Chondrocyte (in vitro differentiated cells): ENCODE measurements at regions not wholly inside any gene's neighbourhood (a gene's known extent, or its start where the extent isn't known, plus 50 kb on each side); places are given as distances from the start of the nearest gene placed in this dataset.
"Not testable (repeated sequence)": the region's sequence is repeated elsewhere in the genome, so short reads cannot be mapped to it uniquely, and the experiment has no call there.

ENCODE experiments used
- DNase-seq: peaks from one replicate; pipeline ENCODE4 v3.0.0; 2021; ENCODE audit warnings: mixed read lengths, low spot score
- H3K27ac Mint-ChIP-seq: one replicate; pipeline ENCODE4 v1.8.0; 2021; ENCODE audit warnings: mild to moderate bottlenecking, moderate library complexity, mixed read lengths; ENCODE audit not compliant: unreplicated experiment
- H3K27me3 Mint-ChIP-seq: 2 replicates; pipeline ENCODE4 v1.8.0; 2021; ENCODE audit warnings: low read depth, mixed read lengths
- H3K36me3 Mint-ChIP-seq: 2 replicates; pipeline ENCODE4 v1.8.0; 2021; ENCODE audit warnings: low read depth, mixed read lengths
- H3K4me1 Mint-ChIP-seq: 2 replicates; pipeline ENCODE4 v1.8.0; 2021; ENCODE audit warnings: low read depth, mild to moderate bottlenecking, mixed read lengths
- H3K4me3 Mint-ChIP-seq: one replicate; pipeline ENCODE4 v1.8.0; 2021; ENCODE audit warnings: mild to moderate bottlenecking, moderate library complexity, mixed read lengths; ENCODE audit not compliant: unreplicated experiment
- H3K9me3 Mint-ChIP-seq: 2 replicates; pipeline ENCODE4 v1.8.0; 2021; ENCODE audit warnings: low read depth, mixed read lengths
- TF ChIP-seq, protein P1 (sequence below): fragments of 200-600 bp; sonication (generic); IDR thresholded peaks from 2 replicates; pipeline ENCODE4 v1.5.0; 2021; ENCODE audit warnings: antibody characterized with exemption, mild to moderate bottlenecking, moderate library complexity

DNA sequence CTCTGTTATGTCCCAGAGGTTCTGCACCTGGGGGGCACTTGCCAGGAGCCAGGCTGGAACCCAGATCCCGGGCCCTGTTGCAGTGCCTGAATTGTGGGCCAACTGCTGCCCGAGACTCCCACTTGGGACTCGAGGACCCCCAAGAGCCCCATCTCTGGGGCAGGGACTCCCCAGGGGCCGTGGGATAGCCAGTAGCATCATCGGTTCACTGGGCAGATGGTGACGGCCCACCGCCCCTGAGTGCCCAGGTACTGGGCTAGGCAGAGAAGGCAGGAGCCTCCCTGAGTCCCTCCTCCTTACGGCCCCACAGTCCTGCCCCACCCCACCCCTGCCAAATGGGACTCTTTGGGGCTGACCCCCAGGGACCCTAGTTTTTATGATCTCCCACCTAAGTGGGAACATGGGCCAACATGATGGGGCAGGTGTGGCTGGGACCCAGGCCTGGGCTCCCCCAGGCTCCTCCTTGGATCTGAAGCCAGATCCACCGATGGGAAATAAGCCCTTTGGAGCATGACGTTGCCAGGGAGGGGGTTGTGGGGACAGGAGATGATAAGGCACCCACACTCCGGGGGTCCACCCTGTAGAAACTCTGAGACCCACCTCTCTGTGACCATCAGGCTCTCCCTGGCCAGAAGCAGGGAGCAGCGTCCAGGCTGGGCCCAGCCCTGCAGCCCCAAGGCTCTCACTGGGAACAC lies 94.5 kb upstream of the FGF3 start:
- peak; percentile 73 for DNase-seq
- TF ChIP-seq, protein P1, sequence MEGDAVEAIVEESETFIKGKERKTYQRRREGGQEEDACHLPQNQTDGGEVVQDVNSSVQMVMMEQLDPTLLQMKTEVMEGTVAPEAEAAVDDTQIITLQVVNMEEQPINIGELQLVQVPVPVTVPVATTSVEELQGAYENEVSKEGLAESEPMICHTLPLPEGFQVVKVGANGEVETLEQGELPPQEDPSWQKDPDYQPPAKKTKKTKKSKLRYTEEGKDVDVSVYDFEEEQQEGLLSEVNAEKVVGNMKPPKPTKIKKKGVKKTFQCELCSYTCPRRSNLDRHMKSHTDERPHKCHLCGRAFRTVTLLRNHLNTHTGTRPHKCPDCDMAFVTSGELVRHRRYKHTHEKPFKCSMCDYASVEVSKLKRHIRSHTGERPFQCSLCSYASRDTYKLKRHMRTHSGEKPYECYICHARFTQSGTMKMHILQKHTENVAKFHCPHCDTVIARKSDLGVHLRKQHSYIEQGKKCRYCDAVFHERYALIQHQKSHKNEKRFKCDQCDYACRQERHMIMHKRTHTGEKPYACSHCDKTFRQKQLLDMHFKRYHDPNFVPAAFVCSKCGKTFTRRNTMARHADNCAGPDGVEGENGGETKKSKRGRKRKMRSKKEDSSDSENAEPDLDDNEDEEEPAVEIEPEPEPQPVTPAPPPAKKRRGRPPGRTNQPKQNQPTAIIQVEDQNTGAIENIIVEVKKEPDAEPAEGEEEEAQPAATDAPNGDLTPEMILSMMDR: no peak
- no peaks in the 10 kb centered on the region for H3K9me3 Mint-ChIP-seq
- no peaks in the 10 kb centered on the region for H3K27me3 Mint-ChIP-seq
- H3K36me3 Mint-ChIP-seq: no peaks in the 10 kb centered on the region
- peaks cover 18% of the 10 kb centered on the region for H3K4me1 Mint-ChIP-seq
- H3K4me3 Mint-ChIP-seq: no peak overlapping the region
- H3K27ac Mint-ChIP-seq: no peak overlapping the region

DNA sequence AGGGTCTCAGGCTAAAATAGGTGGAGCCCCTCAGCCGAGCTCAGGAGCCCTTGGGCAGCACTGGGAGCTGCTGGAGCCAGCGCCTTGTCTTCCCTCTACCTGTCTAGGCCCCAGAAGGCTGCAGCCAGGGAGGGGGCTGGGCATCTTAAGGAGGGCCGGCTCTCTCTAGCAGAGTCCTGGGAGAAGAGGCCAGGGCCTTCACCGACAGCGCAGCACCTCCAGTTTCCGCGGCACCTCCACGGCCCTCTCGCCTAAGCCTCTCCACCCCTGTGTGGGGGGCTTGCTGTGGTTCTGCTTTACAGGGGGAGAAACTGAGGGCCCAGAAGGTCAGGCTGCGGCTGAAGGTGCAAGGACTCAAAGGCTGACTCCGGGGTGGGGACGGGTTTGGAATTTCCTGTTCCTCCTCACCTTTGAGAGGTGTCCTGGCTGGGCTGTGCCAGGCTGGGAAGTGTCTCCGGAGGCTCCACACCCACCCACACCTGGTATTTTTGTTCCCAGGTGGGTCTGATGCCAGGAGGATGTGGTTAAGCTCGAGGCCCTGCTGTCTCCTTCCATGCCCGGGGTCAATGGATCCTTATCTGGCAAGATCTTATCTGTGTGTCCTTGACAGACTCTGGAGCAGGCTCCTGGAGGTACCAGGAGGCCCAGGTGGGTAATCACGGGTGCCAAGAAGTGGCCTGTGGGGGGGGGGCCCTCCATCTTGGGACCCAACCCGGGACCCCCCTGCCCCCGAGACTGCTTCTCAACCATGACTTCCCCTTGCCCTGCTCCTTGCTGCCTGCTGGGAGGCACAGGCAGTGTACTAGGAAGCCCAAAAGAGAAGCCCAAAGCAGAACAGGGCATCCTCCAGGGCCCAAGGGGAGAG lies 95.3 kb upstream of the FGF3 start:
- H3K27ac Mint-ChIP-seq: peak overlapping the region; percentile 94
- no peaks in the 10 kb centered on the region for H3K36me3 Mint-ChIP-seq
- peaks cover 2% of the 10 kb centered on the region for H3K27me3 Mint-ChIP-seq
- TF ChIP-seq, protein P1: no peak
- H3K4me1 Mint-ChIP-seq: peaks cover 19% of the 10 kb centered on the region
- no peaks in the 10 kb centered on the region for H3K9me3 Mint-ChIP-seq
- H3K4me3 Mint-ChIP-seq: no peak overlapping the region
- peak; percentile 85 for DNase-seq

DNA sequence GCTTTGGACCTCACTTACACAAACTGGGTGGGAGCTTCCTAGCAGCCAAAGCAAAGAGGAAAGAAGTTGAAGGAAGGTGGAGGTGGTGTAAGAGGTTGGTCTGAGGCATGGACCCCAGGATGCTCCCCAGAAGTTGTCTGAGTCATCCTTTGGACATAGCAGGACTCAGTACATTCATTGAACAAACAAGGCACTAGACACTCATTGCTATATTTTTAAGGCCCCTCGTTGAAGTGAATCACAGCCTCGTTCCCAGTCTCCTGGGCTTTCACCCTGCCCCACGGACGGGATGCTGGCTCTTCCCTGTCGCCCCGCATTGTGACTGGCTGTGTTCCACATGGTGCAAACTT lies 95.9 kb upstream of the FGF3 start:
- Mint-ChIP-seq H3K27me3 (peaks cover 3% of the 10 kb centered on the region), H3K27ac (peak overlapping the region; percentile 94), H3K9me3 (no peaks in the 10 kb centered on the region), H3K36me3 (no peaks in the 10 kb centered on the region), H3K4me3 (peak overlapping the region; percentile 39), H3K4me1 (peaks cover 19% of the 10 kb centered on the region)
- TF ChIP-seq, protein P1: no peak
- DNase-seq: no peak

DNA sequence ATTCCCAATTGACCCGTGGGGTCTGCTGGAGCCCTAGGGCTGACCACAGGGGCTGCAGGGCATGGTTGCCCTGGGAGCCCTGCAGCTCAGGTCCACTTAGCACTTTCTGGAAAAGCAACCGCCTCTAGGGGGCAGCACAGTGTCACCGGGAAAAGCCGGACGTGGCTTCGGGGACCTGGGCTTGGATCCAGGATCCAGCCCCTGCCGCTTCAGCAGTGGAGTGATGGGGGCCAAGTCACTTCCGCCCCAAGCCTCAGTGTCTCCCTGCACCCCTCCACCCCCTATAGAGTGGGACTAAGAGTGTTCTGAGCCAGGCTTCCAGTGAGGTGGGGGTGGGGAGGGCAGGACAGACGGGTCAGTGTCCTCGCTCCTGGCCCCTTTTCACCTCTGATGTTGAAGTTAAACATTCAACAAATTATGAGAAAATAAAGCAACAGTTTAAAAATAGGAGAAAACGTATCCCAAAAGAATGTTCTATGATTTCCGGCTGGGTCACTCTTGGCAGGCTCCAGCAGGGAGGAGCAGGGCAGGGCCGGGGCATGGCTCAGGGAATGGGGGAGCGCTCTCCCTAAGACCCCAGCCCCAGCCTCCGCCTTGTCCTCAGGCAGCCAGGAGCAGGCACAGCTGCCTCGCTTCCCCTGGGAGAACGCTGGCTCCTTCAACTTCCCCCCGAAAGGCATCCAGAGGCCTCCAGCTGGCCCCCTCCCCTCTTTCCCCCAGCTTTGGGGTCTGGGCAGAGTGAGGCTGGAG lies 96.5 kb upstream of the FGF3 start:
- H3K9me3 Mint-ChIP-seq: no peaks in the 10 kb centered on the region
- no peaks in the 10 kb centered on the region for H3K36me3 Mint-ChIP-seq
- H3K27me3 Mint-ChIP-seq: peaks cover 3% of the 10 kb centered on the region
- peak overlapping the region; percentile 94 for H3K27ac Mint-ChIP-seq
- TF ChIP-seq, protein P1: peak; percentile 99
- peak overlapping the region; percentile 39 for H3K4me3 Mint-ChIP-seq
- H3K4me1 Mint-ChIP-seq: peaks cover 19% of the 10 kb centered on the region
- peak; percentile 84 for DNase-seq

DNA sequence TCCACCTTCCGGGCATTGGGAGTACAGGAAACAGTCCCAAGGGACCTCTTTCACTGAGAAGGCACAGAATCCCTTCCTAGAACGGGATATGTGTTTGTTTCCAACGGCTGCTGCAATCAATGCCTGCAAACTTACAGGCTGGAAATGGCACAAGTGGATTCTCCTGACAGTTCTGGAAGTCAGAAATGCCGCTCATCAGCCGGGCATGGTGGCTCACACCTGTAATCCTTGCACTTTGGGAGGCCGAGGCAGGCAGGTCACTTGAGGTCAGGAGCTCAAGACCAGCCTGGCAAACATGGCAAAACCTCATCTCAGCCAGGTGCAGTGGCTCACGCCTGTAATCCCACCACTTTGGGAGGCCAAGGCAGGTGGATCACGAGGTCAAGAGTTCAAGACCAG lies 97.0 kb upstream of the FGF3 start:
- peak; percentile 32 for DNase-seq
- H3K4me3 Mint-ChIP-seq, H3K27me3 Mint-ChIP-seq, H3K36me3 Mint-ChIP-seq, H3K9me3 Mint-ChIP-seq: not testable (repeated sequence)
- H3K4me1 Mint-ChIP-seq: peaks cover 19% of the 10 kb centered on the region
- H3K27ac Mint-ChIP-seq: peak overlapping the region; percentile 94
